ENCODE measurements at regions not wholly inside any gene's neighbourhood (a gene's known extent, or its start where the extent isn't known, plus 50 kb on each side); places are given as distances from the start of the nearest gene placed in this dataset.

- no peak for TF ChIP-seq DNMT1 (CRISPR knock-in tag; IDR thresholded peaks at IDR 0.05)
These were observed 112.4 kb upstream of the SPATA16 start (continued) for GRCh38 chr3:173253471-173253870.

GRCh38 chr3:173249457-173249856 is 108.4 kb upstream of the SPATA16 start:
- Histone ChIP-seq H3K36me3 (replicated peaks in 1 of 2; ENCODE audit: control insufficient read depth in 1 of 2, insufficient read depth in 2 of 2, low read length in 2 of 2) (no peaks in the 10 kb centered on the region), H3K27ac (ENCODE audit: extremely low read length, insufficient read depth, low read length) (no peak overlapping the region), H3K4me2 (ENCODE audit: low read depth, low read length) (no peak overlapping the region), H3K9ac (ENCODE audit: insufficient read depth, low read depth, low read length) (no peak overlapping the region), H3K4me1 (ENCODE audit: insufficient read depth, low read length) (no peaks in the 10 kb centered on the region), H3K79me2 (ENCODE audit: insufficient read depth, low read length) (no peaks in the 10 kb centered on the region), H3K4me3 (replicated peaks in 1 of 3; ENCODE audit: insufficient read depth in 1 of 3, low read depth in 2 of 3, low read length in 3 of 3) (no peak overlapping the region), H4K20me1 (ENCODE audit: insufficient read depth, low read length) (no peaks in the 10 kb centered on the region), H3K9me3 (ENCODE audit: low read length) (no peaks in the 10 kb centered on the region), H2AFZ (ENCODE audit: low read length) (no peak overlapping the region), H3K27me3 (ENCODE audit: control insufficient read depth in 1 of 2, insufficient read depth in 2 of 2, low read length in 2 of 2) (no peaks in the 10 kb centered on the region)
- no peak for TF ChIP-seq NCOA5 (CRISPR knock-in tag; IDR thresholded peaks at IDR 0.05)
- no peak for TF ChIP-seq CEBPB (IDR thresholded peaks at IDR 0.05; ENCODE audit: borderline replicate concordance, low read depth, low read length)
- TF ChIP-seq YEATS2 (CRISPR knock-in tag; IDR thresholded peaks at IDR 0.05; ENCODE audit: borderline replicate concordance) = no peak
- no peak for TF ChIP-seq ZNF839 (CRISPR knock-in tag; IDR thresholded peaks at IDR 0.05; ENCODE audit: borderline replicate concordance)
- no peak for TF ChIP-seq ZNF317 (CRISPR knock-in tag; IDR thresholded peaks at IDR 0.05)
- TF ChIP-seq MXD4 (CRISPR knock-in tag; IDR thresholded peaks at IDR 0.05) = no peak
- WGBS (ENCODE audit: low lambda C conversion rate) = 0% methylated on average over 2 of the region's 2 CpGs
- DNase-seq (ENCODE audit: low spot score) (no peak), ATAC-seq (peak; percentile 46; the same call in 1 of the 3 replicates), FAIRE-seq (no peak)
- ChIA-PET POLR2A (no interaction called here), CTCF (ENCODE audit: low intra/inter-chr PET ratio, low total read pairs) (no interaction called here)
- intact Hi-C loops (cut with micrococcal nuclease; ENCODE audit: unreplicated experiment) = no loop called here
- in situ Hi-C loops (cut with HindIII; ENCODE audit: extremely low pct_ligation_motif_present, low pct_unique_long_range_greater_than_20kb) = no loop called here
- BruUV-seq (replicated peaks) = no TSS peak

- Histone ChIP-seq H3K9me3 (ENCODE audit: low read length) (no peaks in the 10 kb centered on the region), H3K4me2 (ENCODE audit: low read depth, low read length) (no peak overlapping the region), H3K36me3 (replicated peaks in 1 of 2; ENCODE audit: control insufficient read depth in 1 of 2, insufficient read depth in 2 of 2, low read length in 2 of 2) (no peaks in the 10 kb centered on the region), H3K9ac (ENCODE audit: insufficient read depth, low read depth, low read length) (no peak overlapping the region), H3K27me3 (ENCODE audit: control insufficient read depth in 1 of 2, insufficient read depth in 2 of 2, low read length in 2 of 2) (no peaks in the 10 kb centered on the region; a peak in 1 of 5 replicates), H2AFZ (ENCODE audit: low read length) (no peak overlapping the region), H4K20me1 (ENCODE audit: insufficient read depth, low read length) (no peaks in the 10 kb centered on the region), H3K4me3 (replicated peaks in 1 of 3; ENCODE audit: insufficient read depth in 1 of 3, low read depth in 2 of 3, low read length in 3 of 3) (no peak overlapping the region), H3K4me1 (ENCODE audit: insufficient read depth, low read length) (no peaks in the 10 kb centered on the region), H3K79me2 (ENCODE audit: insufficient read depth, low read length) (no peaks in the 10 kb centered on the region), H3K27ac (ENCODE audit: extremely low read length, insufficient read depth, low read length) (no peak overlapping the region)
- BruUV-seq (replicated peaks) = no TSS peak
- intact Hi-C loops (cut with micrococcal nuclease; ENCODE audit: unreplicated experiment) (no loop called here), in situ Hi-C loops (cut with HindIII; ENCODE audit: extremely low pct_ligation_motif_present, low pct_unique_long_range_greater_than_20kb) (no loop called here)
- DNase-seq (ENCODE audit: low spot score) (no peak), FAIRE-seq (no peak), ATAC-seq (no peak)
- POLR2A ChIA-PET = no interaction called here
- TF ChIP-seq IRX3 (CRISPR knock-in tag; IDR thresholded peaks at IDR 0.05; ENCODE audit: borderline replicate concordance, low read depth) (no peak), ZBTB8A (CRISPR knock-in tag; IDR thresholded peaks at IDR 0.05; ENCODE audit: borderline replicate concordance, low read depth) (no peak), TOPORS (CRISPR knock-in tag; IDR thresholded peaks at IDR 0.05) (no peak), MBD4 (IDR thresholded peaks at IDR 0.05; ENCODE audit: borderline replicate concordance, low read length) (no peak), KLF16 (CRISPR knock-in tag; IDR thresholded peaks at IDR 0.05) (no peak), ZKSCAN8 (CRISPR knock-in tag; IDR thresholded peaks at IDR 0.05; ENCODE audit: borderline replicate concordance) (no peak), ZNF3 (CRISPR knock-in tag; IDR thresholded peaks at IDR 0.05) (no peak), ATM (IDR thresholded peaks at IDR 0.05; ENCODE audit: borderline replicate concordance) (no peak), HDAC6 (IDR thresholded peaks at IDR 0.05; ENCODE audit: low read depth, low read length) (no peak), ZNF224 (CRISPR knock-in tag; IDR thresholded peaks at IDR 0.05) (no peak), ZNF460 (CRISPR knock-in tag; IDR thresholded peaks at IDR 0.05; ENCODE audit: borderline replicate concordance) (no peak)
- WGBS (ENCODE audit: low lambda C conversion rate) = 9% methylated on average over 1 of the region's 1 CpG
- CTCF ChIA-PET (ENCODE audit: low intra/inter-chr PET ratio, low total read pairs) = no interaction called here
These were observed 100.7 kb upstream of the SPATA16 start for GRCh38 chr3:173241727-173242126.

Measured in HepG2 (cell line).